ENCODE measurements at regions not wholly inside any gene's neighbourhood (a gene's known extent, or its start where the extent isn't known, plus 50 kb on each side); places are given as distances from the start of the nearest gene placed in this dataset.

DNA sequence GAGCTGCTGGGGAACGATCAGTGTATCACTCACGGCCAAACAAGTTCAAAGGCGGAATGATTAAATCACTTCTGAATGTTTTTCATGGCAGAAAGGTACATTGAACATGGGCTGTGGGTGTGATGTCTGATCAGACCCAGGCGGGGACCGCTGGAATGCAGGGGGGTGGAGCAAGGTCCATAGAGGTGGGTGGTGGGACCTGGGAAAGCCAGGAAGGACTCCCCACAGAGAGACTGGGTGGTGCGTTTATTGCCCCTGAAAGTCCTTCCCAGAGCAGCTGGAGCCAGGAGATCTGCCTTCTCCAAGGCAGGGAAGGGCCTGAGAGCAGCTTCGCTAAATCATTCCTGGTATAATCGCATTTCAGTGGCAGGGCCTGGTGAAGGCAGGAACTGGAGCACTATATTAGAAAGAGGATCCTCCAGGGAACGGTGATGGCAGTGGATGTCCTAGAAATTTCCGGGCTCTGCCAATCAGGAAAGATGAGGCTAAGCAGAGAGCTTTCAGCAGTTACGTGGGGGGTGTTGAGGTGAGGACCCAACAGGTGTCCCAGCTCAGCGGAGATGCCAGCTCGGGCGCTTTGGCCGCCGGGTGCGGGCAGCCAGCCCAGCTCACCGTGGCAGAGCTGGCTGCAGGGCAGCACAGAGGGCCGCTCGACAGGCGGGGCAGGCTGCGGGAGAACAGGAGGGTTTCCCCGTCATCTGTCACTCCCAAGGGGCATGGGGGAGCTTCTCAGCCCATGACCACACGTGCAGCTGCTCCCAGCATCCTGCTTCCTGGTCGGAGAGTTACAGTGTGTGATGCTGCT is 271.7 kb downstream of the CTTN start:
- DNase-seq: peak; percentile 64
- Histone ChIP-seq H3K36me3 (no peaks in the 10 kb centered on the region), H3K4me1 (peaks cover 16% of the 10 kb centered on the region), H3K4me3 (ENCODE audit: low read depth, low read length) (peak overlapping the region; percentile 62), H3K9me3 (no peaks in the 10 kb centered on the region), H3K27me3 (no peaks in the 10 kb centered on the region)
- TF ChIP-seq, protein P1, sequence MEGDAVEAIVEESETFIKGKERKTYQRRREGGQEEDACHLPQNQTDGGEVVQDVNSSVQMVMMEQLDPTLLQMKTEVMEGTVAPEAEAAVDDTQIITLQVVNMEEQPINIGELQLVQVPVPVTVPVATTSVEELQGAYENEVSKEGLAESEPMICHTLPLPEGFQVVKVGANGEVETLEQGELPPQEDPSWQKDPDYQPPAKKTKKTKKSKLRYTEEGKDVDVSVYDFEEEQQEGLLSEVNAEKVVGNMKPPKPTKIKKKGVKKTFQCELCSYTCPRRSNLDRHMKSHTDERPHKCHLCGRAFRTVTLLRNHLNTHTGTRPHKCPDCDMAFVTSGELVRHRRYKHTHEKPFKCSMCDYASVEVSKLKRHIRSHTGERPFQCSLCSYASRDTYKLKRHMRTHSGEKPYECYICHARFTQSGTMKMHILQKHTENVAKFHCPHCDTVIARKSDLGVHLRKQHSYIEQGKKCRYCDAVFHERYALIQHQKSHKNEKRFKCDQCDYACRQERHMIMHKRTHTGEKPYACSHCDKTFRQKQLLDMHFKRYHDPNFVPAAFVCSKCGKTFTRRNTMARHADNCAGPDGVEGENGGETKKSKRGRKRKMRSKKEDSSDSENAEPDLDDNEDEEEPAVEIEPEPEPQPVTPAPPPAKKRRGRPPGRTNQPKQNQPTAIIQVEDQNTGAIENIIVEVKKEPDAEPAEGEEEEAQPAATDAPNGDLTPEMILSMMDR (IDR thresholded peaks at IDR 0.05; ENCODE audit: low read depth, low read length): no peak

DNA sequence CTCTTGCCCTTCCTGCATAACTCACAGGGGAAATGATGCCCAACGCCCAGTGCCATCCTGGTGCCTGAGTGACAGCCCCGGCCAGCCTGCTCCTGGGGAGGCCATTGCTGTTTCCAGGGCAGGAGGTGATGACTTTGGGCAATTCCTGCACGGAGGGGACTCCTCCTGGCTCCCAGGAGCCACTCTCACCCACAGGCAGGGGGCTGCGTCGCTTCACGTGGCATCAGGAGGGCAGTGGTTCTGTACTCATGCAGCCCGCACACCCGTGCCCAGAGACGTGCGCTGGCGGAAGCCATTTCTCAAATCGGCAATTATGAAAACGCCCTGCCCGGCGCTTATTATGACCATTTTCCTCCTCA is 272.3 kb downstream of the CTTN start:
- DNase-seq: no peak
- Histone ChIP-seq H3K4me3 (ENCODE audit: low read depth, low read length) (peak overlapping the region; percentile 62), H3K27me3 (no peaks in the 10 kb centered on the region), H3K4me1 (peaks cover 16% of the 10 kb centered on the region), H3K9me3 (no peaks in the 10 kb centered on the region), H3K36me3 (no peaks in the 10 kb centered on the region)
- TF ChIP-seq, protein P1 (IDR thresholded peaks at IDR 0.05; ENCODE audit: low read depth, low read length): no peak

DNA sequence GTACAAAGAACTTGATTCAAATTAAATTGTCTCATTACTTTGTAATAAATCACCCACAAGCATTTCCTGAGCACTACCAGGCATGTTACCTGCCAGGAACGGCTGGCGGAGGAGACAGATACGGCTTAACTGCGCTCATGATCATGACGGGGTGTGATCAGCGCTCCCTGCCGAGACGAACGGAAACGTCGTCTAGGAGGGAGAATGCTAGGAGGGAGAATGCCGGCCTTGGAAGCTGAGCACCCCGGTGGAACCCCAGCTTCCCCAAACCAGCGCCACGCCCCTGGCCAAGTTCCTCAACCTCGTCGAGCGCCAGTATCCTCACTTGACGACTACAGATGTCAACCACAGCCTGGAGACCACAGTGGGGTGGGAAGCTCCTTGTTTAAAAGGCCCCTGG is 272.8 kb downstream of the CTTN start:
- TF ChIP-seq, protein P1 (IDR thresholded peaks at IDR 0.05; ENCODE audit: low read depth, low read length): peak; percentile 19
- no peaks in the 10 kb centered on the region for H3K27me3 ChIP-seq

DNA sequence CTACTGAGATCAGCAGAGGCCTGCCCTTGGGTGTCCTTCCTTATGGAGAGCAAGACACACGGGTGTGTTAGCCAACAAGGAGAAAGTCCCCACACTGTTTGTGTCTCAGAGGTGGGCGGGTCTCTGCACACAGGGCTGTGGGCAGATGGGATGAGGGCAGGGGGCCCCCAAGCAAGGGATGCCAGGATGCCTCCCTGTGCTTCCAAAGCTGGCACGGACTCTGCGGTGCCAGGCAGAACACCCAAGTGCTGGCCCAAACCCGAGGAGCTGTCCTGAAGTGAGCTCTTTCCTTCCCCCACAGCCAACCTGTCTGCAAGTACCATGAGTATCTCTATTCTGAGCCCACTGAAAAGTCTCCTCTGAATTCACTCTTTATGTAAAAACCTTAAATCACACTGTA is 273.3 kb downstream of the CTTN start:
- DNase-seq: no peak
- Histone ChIP-seq H3K4me3 (ENCODE audit: low read depth, low read length) (no peak overlapping the region), H3K9me3 (no peaks in the 10 kb centered on the region), H3K27me3 (no peaks in the 10 kb centered on the region), H3K4me1 (peaks cover 16% of the 10 kb centered on the region), H3K36me3 (no peaks in the 10 kb centered on the region)
- TF ChIP-seq, protein P1 (IDR thresholded peaks at IDR 0.05; ENCODE audit: low read depth, low read length): no peak

More for the DNA sequence above, 272.8 kb downstream of the CTTN start:
- Histone ChIP-seq H3K4me1 (peaks cover 16% of the 10 kb centered on the region), H3K9me3 (no peaks in the 10 kb centered on the region), H3K4me3 (ENCODE audit: low read depth, low read length) (peak overlapping the region; percentile 62), H3K36me3 (no peaks in the 10 kb centered on the region)
- DNase-seq: no peak

DNA sequence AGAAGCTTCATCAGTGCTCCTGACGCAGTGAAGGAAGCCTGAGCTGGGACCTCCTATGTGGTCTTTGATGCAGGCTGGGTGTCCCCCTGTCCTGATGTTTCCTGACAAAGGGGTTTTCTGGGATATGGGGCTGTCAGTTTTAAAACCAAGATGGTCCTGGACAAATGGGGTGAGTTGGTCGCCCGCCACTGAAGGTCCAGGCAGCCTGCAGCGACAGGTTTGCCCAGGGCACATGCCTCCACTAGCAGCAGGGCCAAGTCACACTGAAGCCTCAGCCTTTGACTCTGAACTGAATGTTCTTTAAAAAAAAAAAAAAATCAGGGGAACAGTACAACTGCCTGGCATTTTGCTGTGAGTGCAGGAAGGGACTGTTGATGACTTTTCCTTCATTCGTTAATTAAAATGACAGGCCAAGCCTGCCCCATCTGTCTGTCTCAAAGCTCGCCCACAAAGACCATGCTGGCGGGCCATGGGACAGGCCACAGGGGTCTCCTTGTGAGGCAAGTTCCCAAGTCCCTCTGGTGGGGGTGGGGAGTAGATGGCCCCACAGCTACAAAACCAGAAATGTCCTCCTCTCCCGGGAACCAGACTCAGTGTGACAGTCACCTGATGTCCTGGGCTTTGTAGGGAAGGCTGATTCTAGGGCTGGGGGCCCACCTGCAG is 274.8 kb downstream of the CTTN start:
- TF ChIP-seq, protein P1 (IDR thresholded peaks at IDR 0.05; ENCODE audit: low read depth, low read length): no peak
- Histone ChIP-seq H3K9me3 (no peaks in the 10 kb centered on the region), H3K27me3 (no peaks in the 10 kb centered on the region), H3K4me3 (ENCODE audit: low read depth, low read length) (no peak overlapping the region), H3K36me3 (no peaks in the 10 kb centered on the region), H3K4me1 (peaks cover 16% of the 10 kb centered on the region)
- DNase-seq: no peak

DNA sequence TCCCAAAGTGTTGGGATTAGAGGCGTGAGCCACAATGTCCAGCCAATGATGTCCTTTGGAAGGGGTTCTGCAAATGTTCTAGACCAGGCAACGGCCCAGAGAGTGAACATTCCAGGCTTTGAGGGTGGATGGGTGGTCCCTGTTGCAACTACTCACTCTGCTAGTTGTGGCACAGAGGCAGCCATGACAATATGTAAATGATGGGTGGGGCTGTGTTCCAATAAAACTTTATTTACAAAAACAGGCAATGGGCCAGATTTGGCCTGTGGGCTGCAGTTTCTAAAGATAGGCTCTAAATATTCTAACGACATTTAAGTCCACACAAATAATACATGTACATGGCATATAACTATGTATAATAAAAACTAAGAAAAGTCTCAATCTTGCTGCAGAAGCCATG is 276.3 kb downstream of the CTTN start:
- Histone ChIP-seq H3K4me1 (peaks cover 13% of the 10 kb centered on the region), H3K4me3 (ENCODE audit: low read depth, low read length) (no peak overlapping the region), H3K27me3 (no peaks in the 10 kb centered on the region), H3K9me3 (no peaks in the 10 kb centered on the region), H3K36me3 (no peaks in the 10 kb centered on the region)
- no peak for DNase-seq
- TF ChIP-seq, protein P1 (IDR thresholded peaks at IDR 0.05; ENCODE audit: low read depth, low read length): no peak

Data from BE2C (cell line).